T-cell (primary cell): ENCODE measurements at regions not wholly inside any gene's neighbourhood (a gene's known extent, or its start where the extent isn't known, plus 50 kb on each side); places are given as distances from the start of the nearest gene placed in this dataset.
A peak's percentile ranks its signal among the peaks of the same experiment; 100 is the strongest.

Source experiments
- ATAC-seq, 4 experiments: fragments of 200-7000 bp in 3 of 4; fragments of 150-1000 bp in 1 of 4; cut with Tn5 transposase; replicated peaks in 1 of 4; 1 replicate in 3 of 4; 2 replicates in 1 of 4; pipeline ENCODE4 v1.10.0; 2021; ENCODE audit warnings: moderate library complexity in 3 of 4, mild to moderate bottlenecking in 2 of 4, moderate number of reproducible peaks in 1 of 4
- CTCF ChIA-PET, 2 donors: fragments of 300-600 bp; sonication (Branson Sonifier 250); formaldehyde crosslinking; loops; one replicate each; lab custom pipeline; 2022; ENCODE audit warnings: antibody characterized with exemption in 2 of 2; lab: Charles Lee
- POLR2A ChIA-PET, 2 donors: fragments of 300-600 bp; sonication (Branson Sonifier 250); formaldehyde crosslinking; loops; one replicate each; lab custom pipeline; 2022; ENCODE audit warnings: antibody characterized with exemption in 2 of 2; lab: Charles Lee
- DNase-seq, 35 experiments: peaks; one replicate each; pipeline versions ENCODE4 v3.0.0 to v3.0.0-alpha.2; 2013 to 2023
- H3K27ac ChIP-seq: one replicate; pipeline ENCODE4 v1.5.1; 2013; ENCODE audit warnings: low read length
- H3K27me3 ChIP-seq, 2 experiments: replicated peaks in 1 of 2; 1 replicate in 1 of 2; 2 replicates in 1 of 2; pipeline versions ENCODE4 v1.6.1 to v1.7.0; 2013; ENCODE audit warnings: low read length in 1 of 2, mixed read lengths in 1 of 2; ENCODE audit not compliant: control insufficient read depth in 2 of 2, insufficient read depth in 2 of 2; ENCODE audit errors: extremely low read depth in 1 of 2
- H3K36me3 ChIP-seq, 2 donors: 1 replicate in 1 of 2; 2 replicates in 1 of 2; pipeline versions ENCODE4 v1.6.1 to v1.7.0; 2013; ENCODE audit warnings: low read length in 1 of 2; ENCODE audit not compliant: control insufficient read depth in 2 of 2, insufficient read depth in 1 of 2; ENCODE audit errors: extremely low read depth in 1 of 2
- H3K4me1 ChIP-seq, 2 experiments: 1 replicate in 1 of 2; 2 replicates in 1 of 2; pipeline versions ENCODE4 v1.6.1 to v1.7.0; 2013; ENCODE audit warnings: low read length in 2 of 2, mixed read lengths in 1 of 2; ENCODE audit not compliant: insufficient read depth in 2 of 2, control insufficient read depth in 1 of 2; ENCODE audit errors: extremely low read depth in 1 of 2
- H3K4me3 ChIP-seq, 2 donors: 1 replicate in 1 of 2; 2 replicates in 1 of 2; pipeline versions ENCODE4 v1.5.1 to v1.7.0; 2013; ENCODE audit warnings: mild to moderate bottlenecking in 2 of 2, low read length in 1 of 2, moderate library complexity in 1 of 2; ENCODE audit not compliant: control insufficient read depth in 1 of 2; ENCODE audit errors: extremely low read depth in 1 of 2
- H3K9me3 ChIP-seq: 2 replicates; pipeline ENCODE4 v1.7.0; 2013
- H3K27ac Mint-ChIP-seq, 2 donors: one replicate each; pipeline ENCODE4 v1.8.0; 2020 to 2021; ENCODE audit warnings: mild to moderate bottlenecking in 2 of 2, mixed read lengths in 2 of 2
- H3K27me3 Mint-ChIP-seq, 2 donors: one replicate each; pipeline ENCODE4 v1.8.0; 2021 to 2022; ENCODE audit warnings: mixed read lengths in 2 of 2
- H3K36me3 Mint-ChIP-seq: one replicate; pipeline ENCODE4 v1.8.0; 2021; ENCODE audit warnings: mixed read lengths
- H3K4me1 Mint-ChIP-seq, 3 donors: one replicate each; pipeline ENCODE4 v1.8.0; 2020 to 2022; ENCODE audit warnings: mixed read lengths in 3 of 3, mild to moderate bottlenecking in 1 of 3
- H3K4me3 Mint-ChIP-seq, 3 donors: one replicate each; pipeline ENCODE4 v1.8.0; 2020 to 2022; ENCODE audit warnings: mild to moderate bottlenecking in 3 of 3, mixed read lengths in 3 of 3, moderate library complexity in 3 of 3
- H3K9me3 Mint-ChIP-seq, 3 donors: one replicate each; pipeline ENCODE4 v1.8.0; 2020 to 2022; ENCODE audit warnings: mixed read lengths in 3 of 3
- WGBS: methylation state at CpG from one replicate; pipeline ENCODE4 v1.1.5; 2013; ENCODE audit warnings: missing lambda C conversion rate; ENCODE audit not compliant: insufficient coverage; 5-methylcytosine and 5-hydroxymethylcytosine counted together

DNA sequence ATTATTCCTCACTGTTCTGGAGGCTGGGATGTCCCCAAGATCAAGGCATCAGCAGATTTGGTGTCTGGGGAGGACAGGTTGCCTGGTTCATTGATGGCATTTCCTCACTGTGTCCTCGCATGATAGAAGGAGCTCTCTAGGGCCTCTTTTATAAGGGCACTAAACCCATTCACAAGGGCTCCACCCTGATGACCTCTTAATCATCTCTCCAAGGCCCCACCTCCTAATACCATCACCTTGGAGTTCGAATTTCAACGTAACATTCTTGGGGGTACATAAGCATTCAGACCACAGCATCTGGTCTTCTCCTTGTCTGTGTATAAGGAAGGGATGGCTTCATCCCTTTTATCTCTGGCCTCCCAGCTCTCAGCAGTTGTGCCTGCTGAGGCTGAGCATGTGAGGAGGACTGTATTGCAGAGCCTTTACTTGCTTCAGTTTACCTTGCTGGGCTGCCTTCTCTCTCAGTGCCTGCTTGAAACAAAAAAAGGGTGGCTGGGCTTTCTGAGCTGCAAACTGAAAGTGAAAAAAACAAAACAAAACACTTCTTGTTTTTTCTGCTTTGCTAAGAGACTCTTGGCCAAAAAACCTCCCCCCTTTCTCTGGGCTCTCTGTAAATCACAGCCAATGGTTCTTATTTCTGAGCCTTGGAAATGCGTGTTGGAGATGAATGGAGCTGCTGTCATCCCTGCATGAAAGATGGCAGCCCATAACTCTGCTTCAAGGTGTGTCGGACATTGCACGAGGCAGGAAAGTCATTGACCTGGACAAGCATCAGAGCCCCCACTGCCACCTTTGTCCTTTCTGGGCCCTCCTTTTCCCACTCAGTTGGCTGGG is 75.8 kb downstream of the RHOU start:
- ATAC-seq (no peak), DNase-seq (no peak)
- H3K4me3 ChIP-seq, result no peak overlapping the region
- CTCF ChIA-PET, result no interaction called here
- no peaks in the 10 kb centered on the region for H3K27me3 ChIP-seq
- peaks cover 10 to 29% of the 10 kb centered on the region in 2 experiments for H3K4me1 ChIP-seq
- H3K4me3 Mint-ChIP-seq, result peak overlapping the region in 1 of 3 donors; percentile 43
- H3K27ac ChIP-seq, result no peak overlapping the region
- no peaks in the 10 kb centered on the region for H3K36me3 Mint-ChIP-seq
- no peaks in the 10 kb centered on the region for H3K9me3 Mint-ChIP-seq
- no peaks in the 10 kb centered on the region for H3K27me3 Mint-ChIP-seq
- H3K4me1 Mint-ChIP-seq, result peaks cover 29 to 38% (median 37%) of the 10 kb centered on the region in 3 donors
- peak overlapping the region; percentile 74 to 75 for H3K27ac Mint-ChIP-seq
- no peaks in the 10 kb centered on the region for H3K9me3 ChIP-seq
- POLR2A ChIA-PET, result no interaction called here
- H3K36me3 ChIP-seq, result no peaks in the 10 kb centered on the region
- 88% methylated on average over 3 of the region's 6 CpGs for WGBS

DNA sequence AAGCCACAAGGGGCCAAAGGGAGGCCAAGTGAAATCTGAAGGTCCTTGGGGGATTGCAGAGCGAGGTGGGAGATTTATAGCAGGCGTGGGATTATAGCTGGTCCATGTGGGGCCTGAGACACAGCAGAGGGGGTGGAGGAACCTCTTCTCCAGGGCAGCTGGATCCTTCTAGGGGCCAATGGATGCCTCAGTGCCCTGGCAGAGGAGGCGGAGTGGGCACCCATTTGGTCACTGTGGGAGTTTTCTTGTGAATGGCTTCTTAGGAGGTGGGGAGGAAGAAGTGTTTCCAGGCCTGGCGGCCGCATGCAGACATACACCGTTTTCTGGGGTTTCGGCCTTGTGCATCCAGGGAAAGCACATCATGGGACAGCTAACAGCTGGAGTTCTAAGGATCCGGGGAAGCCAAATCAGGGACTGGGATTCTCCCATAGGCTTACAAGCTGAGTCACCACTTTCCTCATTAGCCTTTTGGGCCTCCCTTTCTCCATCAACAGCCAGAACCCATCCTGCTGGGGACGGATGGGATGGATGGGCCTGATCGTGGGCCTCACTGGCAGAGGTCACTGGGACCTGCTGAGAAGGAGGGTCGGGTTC is 76.5 kb downstream of the RHOU start:
- Mint-ChIP-seq H3K4me1 (peaks cover 29 to 38% (median 37%) of the 10 kb centered on the region in 3 donors), H3K4me3 (peak overlapping the region in 1 of 3 donors; percentile 43), H3K9me3 (no peaks in the 10 kb centered on the region), H3K36me3 (no peaks in the 10 kb centered on the region), H3K27me3 (no peaks in the 10 kb centered on the region), H3K27ac (peak overlapping the region; percentile 74 to 75)
- DNase-seq (no peak), ATAC-seq (no peak)
- WGBS, result 96% methylated on average over 9 of the region's 11 CpGs
- H3K36me3 ChIP-seq, result no peaks in the 10 kb centered on the region
- ChIA-PET CTCF (no interaction called here), POLR2A (no interaction called here)
- H3K4me3 ChIP-seq, result no peak overlapping the region
- H3K27me3 ChIP-seq, result no peaks in the 10 kb centered on the region
- no peaks in the 10 kb centered on the region for H3K9me3 ChIP-seq
- no peak overlapping the region for H3K27ac ChIP-seq
- H3K4me1 ChIP-seq, result peaks cover 10 to 29% of the 10 kb centered on the region in 2 experiments

DNA sequence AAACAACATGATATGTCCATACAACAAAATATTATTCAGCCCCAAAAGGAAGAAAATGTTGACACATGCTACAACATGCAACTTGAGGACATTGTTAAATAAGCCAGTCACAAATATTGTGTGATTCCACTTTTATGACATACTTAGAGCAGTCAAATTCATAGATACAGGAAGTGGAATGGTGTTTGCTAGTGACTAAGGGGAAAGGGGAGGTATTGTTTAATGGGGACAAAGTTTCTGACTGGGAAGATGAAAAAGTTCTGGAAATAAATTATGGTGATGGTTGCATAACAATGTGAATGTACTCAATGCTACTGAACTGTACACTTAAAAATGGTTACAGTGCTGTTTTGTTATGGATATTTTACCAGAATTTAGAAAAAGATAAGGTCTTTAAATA is 77.7 kb downstream of the RHOU start:
- CTCF ChIA-PET, result no interaction called here
- no peaks in the 10 kb centered on the region for H3K9me3 Mint-ChIP-seq
- peaks cover 29 to 38% (median 37%) of the 10 kb centered on the region in 3 donors for H3K4me1 Mint-ChIP-seq
- Histone ChIP-seq H3K9me3 (no peaks in the 10 kb centered on the region), H3K27ac (no peak overlapping the region), H3K4me1 (peaks cover 10 to 29% of the 10 kb centered on the region in 2 experiments), H3K4me3 (no peak overlapping the region), H3K36me3 (no peaks in the 10 kb centered on the region), H3K27me3 (no peaks in the 10 kb centered on the region)
- no peak overlapping the region for H3K27ac Mint-ChIP-seq
- H3K4me3 Mint-ChIP-seq, result no peak overlapping the region
- no peaks in the 10 kb centered on the region for H3K36me3 Mint-ChIP-seq
- ATAC-seq (no peak), DNase-seq (no peak)
- H3K27me3 Mint-ChIP-seq, result no peaks in the 10 kb centered on the region
- POLR2A ChIA-PET, result no interaction called here

DNA sequence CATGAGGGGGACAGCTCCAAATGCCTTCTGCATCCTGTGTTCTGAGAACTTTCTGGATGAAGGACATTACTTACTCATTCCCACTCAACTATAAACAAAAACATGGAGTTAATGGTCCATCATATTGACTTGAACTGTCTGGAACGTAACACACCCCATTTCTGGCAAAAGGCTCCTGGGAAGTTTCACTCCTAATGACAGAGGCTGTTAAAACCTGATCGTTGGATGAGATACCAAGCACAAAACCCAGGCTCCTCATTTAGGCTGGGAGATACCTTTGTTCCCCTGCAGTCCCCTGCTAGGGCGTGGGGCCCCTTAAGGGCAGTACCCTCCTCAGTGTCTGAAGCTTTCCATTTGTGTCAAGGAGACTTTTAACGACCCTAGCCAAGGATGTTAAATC is 78.9 kb downstream of the RHOU start:
- Mint-ChIP-seq H3K36me3 (no peaks in the 10 kb centered on the region), H3K9me3 (no peaks in the 10 kb centered on the region), H3K27ac (no peak overlapping the region), H3K4me3 (no peak overlapping the region), H3K4me1 (peaks cover 26 to 32% (median 31%) of the 10 kb centered on the region in 3 donors), H3K27me3 (no peaks in the 10 kb centered on the region)
- DNase-seq (no peak), ATAC-seq (no peak)
- CTCF ChIA-PET, result no interaction called here
- H3K36me3 ChIP-seq, result no peaks in the 10 kb centered on the region
- no peak overlapping the region for H3K27ac ChIP-seq
- 70% methylated on average over 2 of the region's 4 CpGs for WGBS
- peaks cover 10 to 29% of the 10 kb centered on the region in 2 experiments for H3K4me1 ChIP-seq
- H3K27me3 ChIP-seq, result no peaks in the 10 kb centered on the region
- no peak overlapping the region for H3K4me3 ChIP-seq
- POLR2A ChIA-PET, result no interaction called here
- no peaks in the 10 kb centered on the region for H3K9me3 ChIP-seq

DNA sequence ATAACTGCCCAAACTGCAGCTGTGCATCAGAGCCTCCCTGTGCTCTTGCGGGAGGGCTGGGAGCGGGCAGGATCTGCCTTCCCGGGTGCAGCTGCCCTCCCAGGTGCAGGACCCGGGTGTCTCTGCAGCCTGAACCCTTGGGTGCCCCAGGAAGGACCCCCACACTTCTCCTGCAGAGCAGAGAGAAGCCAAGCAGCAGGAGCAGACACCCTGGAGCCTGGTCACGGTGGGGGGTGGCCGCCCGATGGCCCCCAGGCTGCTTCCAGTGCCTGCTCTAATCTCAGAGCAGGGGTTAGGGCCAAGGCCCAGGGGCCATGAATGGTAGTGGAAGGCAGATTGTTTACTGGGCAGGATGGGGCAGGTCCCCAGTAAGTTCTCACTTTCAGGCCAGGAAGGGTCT is 83.0 kb downstream of the RHOU start:
- no peaks in the 10 kb centered on the region for H3K9me3 Mint-ChIP-seq
- H3K4me1 ChIP-seq, result no peaks in the 10 kb centered on the region
- H3K36me3 Mint-ChIP-seq, result no peaks in the 10 kb centered on the region
- no peak for DNase-seq
- no peak for ATAC-seq
- H3K36me3 ChIP-seq, result no peaks in the 10 kb centered on the region
- no peak overlapping the region for H3K4me3 ChIP-seq
- H3K27ac ChIP-seq, result no peak overlapping the region
- no peaks in the 10 kb centered on the region for H3K27me3 ChIP-seq
- H3K27ac Mint-ChIP-seq, result no peak overlapping the region
- H3K27me3 Mint-ChIP-seq, result no peaks in the 10 kb centered on the region
- H3K4me3 Mint-ChIP-seq, result no peak overlapping the region
- 84% methylated on average over 7 of the region's 7 CpGs for WGBS
- ChIA-PET CTCF (no interaction called here), POLR2A (no interaction called here)
- no peaks in the 10 kb centered on the region for H3K9me3 ChIP-seq
- no peaks in the 10 kb centered on the region for H3K4me1 Mint-ChIP-seq

DNA sequence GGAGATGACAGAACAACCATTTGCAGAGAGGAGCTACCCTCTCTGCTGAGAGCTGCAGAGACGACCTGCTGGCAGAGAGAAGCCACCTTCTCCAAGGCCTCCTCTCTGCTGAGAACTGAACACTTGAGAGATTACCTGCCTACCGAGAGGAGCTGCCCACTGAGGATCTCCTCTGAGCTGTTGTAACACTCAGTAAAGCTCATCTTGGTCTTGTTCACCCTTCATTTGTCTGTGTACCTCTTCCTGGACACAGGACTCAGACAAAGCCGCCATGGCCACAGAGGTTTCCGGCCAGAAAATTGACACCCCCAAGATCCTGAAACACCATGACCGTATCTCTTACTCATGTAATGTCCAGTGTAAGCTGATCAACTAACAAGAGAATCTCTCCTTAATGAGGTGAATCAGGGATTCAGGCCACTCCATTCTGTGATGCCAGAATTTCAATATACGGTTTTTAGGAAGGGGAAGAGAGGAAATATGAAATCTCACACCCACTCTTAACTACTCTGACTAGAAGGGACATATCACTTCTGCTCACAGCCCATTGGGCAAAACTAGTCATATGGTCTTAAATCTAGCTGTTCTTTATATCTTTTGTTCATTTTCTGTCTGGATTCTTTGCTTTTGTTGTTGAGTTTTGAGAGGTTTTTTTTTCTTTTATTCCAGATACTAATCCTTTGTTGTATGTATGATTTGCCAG is 83.8 kb downstream of the RHOU start:
- CTCF ChIA-PET, result no interaction called here

More for the DNA sequence above, 83.8 kb downstream of the RHOU start:
- no peak overlapping the region for H3K4me3 Mint-ChIP-seq
- Histone ChIP-seq H3K36me3 (no peaks in the 10 kb centered on the region), H3K4me1 (no peaks in the 10 kb centered on the region), H3K27ac (no peak overlapping the region), H3K27me3 (no peaks in the 10 kb centered on the region), H3K4me3 (no peak overlapping the region), H3K9me3 (no peaks in the 10 kb centered on the region)
- H3K9me3 Mint-ChIP-seq, result no peaks in the 10 kb centered on the region
- no peaks in the 10 kb centered on the region for H3K4me1 Mint-ChIP-seq
- ATAC-seq (no peak), DNase-seq (no peak)
- H3K27me3 Mint-ChIP-seq, result no peaks in the 10 kb centered on the region
- H3K27ac Mint-ChIP-seq, result no peak overlapping the region
- POLR2A ChIA-PET, result no interaction called here
- no peaks in the 10 kb centered on the region for H3K36me3 Mint-ChIP-seq
- 89% methylated on average over 5 of the region's 6 CpGs for WGBS
